ENCODE measurements at regions not wholly inside any gene's neighbourhood (a gene's known extent, or its start where the extent isn't known, plus 50 kb on each side); places are given as distances from the start of the nearest gene placed in this dataset.
A peak's percentile ranks its signal among the peaks of the same experiment; 100 is the strongest.
"Not testable (repeated sequence)": the region's sequence is repeated elsewhere in the genome, so short reads cannot be mapped to it uniquely, and the experiment has no call there.

DNA sequence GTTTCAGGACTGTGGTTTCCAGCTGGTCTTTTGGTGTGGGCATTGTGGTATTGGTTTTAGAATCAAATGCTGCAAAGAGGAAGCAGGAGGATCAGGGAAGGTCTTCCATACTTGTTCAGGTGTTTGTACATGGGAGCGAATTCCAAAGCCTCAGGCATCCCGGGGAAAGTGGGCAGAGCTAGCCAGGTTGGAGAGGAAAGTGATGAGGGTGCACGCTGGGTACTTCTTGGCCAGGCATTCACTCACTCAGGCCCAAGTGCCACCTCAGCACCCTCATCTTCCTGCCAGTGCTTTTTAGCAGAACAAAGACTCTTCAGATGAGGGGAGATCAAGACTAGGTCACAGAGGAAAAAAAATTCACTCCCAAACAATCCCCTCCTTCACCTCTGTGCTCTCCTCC, 241.1 kb upstream of the TBX18 start:
- no peak for DNase-seq

DNA sequence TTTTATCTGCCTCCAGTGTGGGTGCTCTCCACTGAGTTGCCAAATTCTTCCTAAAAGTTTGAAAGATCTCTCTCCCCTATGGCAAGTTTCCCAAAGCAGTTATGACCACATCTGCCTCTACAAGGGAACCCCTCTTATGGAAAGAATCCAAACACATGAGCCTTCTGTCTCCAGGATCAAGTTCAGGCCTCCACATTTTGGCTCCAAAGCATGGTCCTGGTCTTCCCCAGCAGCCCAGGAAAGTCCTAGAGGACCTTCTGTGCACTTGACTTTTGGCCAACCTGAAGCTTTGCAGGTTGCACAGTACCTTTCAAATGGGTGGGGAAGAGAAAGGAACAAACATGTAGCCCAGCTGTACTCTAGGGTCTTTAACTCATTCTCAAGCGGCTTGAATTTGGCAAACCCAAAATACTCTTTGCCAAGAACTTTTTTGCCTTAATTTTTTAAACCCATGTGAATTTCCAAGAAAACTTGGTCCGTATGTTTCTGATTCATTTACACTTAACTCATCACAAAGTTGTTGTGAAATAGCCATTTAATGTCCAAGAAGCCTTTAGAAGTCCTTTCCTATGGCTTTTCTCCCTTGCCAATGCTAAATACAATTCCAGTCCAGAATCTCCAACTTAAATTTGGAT, 240.1 kb upstream of the TBX18 start:
- DNase-seq = no peak

- no peak for DNase-seq
These were observed 238.4 kb upstream of the TBX18 start for GRCh38 chr6:85002847-85003246.

GRCh38 chr6:85000001-85000400, 235.6 kb upstream of the TBX18 start:
- no peak for DNase-seq

DNA sequence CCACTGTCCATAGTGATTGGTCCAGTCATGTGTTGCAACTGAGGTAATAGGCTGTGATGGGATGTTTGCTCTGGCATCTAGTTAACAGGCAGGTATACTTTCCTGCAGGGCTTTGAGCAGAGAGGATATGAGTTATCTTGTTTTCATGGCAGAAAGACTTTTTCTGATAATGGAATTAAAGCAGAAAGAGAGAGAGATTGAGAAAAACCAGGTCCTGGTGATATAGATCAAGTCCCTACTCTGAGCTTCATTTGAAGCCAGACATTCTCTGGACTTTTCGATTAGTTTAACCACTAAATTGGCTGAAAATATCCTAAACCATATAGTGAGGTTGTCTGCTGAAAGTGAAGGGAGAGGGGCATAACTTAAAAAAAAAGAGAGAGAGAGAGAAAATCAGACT, 233.8 kb upstream of the TBX18 start:
- DNase-seq = no peak

DNA sequence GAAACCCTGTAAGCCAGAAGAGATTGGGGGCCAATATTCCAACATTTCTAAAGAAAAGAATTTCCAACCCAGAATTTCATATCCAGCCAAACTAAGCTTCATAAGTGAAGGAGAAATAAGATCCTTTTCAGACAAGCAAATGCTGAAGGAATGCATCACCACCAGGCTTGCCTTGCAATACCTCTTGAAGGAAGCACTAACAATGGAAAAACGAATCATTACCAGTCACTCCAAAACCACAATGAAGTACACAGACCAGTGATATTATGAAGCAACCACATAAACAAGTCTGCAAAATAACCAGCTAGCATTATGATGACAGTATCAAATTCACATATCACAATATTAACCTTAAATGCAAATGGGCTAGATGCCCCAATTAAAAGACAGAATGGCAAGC, 224.4 kb upstream of the TBX18 start:
- DNase-seq = not testable (repeated sequence)

DNA sequence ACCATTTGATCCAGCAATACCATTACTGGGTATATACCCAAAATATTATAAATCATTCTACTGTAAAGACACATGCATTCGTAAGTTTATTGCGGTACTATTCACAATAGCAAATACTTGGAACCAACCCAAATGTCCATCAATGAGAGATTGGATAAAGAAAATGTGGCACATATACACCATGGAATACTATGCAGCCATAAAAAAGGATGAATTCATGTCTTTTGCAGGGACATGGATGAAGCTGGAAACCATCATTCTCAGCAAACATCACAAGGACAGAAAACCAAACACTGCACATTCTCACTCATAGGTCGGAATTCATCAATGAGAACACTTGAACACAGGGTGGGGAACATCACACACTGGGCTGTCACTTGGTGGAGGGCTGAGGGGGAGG, 221.1 kb upstream of the TBX18 start:
- not testable (repeated sequence) for DNase-seq

GRCh38 chr6:84979541-84979940, 215.1 kb upstream of the TBX18 start:
- no peak for DNase-seq

DNA sequence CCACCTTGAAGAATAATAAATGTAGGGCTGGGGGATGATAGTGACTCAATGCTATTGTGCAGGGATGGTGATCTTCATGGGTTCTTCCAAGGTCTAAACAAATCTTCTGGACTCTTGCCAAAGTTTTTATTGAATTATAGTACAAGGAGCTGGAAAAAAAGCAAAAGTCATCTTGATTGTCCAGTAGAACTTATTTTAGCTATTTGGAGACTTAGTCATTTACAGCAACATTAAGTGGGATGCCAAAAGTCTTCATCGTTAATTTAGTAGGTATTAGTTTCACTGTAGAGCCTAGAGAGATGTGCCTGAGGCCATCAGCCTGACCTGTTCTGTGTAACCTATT, 212.9 kb upstream of the TBX18 start:
- DNase-seq = no peak

DNA sequence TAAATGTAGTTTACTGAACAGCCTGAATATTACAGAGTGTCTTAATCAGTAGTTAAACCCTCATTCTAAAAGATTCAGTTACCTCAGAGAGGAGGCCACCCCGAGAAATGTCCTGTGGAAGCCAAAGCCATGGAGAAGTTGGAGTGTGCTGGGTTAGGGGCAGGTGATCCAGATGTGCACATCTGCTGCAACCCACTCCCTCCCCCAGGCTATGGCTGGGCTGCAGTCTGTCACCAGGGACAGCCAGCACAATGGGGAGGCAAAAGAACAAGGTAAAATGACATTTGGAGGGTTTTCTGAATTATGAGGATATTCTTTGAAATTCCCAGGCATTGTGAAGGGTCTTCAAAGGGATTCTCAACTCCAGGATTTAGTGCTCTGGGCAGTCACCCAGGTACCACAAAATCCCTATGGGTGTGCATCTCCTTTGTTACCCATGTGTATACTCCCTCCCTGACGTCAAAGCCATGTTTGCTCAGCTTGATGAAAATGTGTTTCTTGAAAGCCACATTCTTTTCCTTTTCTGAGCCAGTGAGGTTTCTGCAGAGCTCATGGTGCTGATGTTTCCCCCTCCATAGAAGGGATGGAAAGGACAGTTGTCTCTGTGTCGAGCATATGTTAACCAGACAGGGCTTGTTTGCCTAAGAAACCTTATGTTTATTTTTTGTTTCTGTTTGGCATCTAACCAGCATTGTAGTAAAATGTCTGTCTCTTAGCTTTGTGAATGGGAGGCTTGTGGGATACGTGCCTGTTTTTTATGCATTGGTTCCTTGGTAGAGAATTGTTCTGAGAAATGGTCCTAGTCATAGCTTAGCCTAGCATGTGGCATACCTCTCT, 212.3 kb upstream of the TBX18 start:
- no peak for DNase-seq

DNA sequence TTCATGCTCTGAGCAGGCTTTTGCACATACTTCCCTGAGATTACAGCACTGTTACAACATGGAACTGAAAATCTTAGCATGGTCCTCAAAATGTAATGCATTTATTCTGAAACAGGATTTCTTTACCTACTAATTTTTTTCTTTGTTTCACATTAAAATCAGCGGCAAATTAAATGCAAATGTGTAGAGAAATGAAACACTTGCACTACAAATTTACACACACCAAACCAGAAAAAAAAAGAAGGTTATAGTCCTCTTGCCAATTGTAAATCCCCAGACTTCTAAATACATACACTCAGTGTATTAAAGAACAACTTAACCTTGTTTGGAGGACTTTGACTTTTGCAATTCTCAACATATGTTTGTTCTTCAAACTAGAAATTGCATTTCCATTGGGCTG, 210.9 kb upstream of the TBX18 start:
- DNase-seq = no peak

DNA sequence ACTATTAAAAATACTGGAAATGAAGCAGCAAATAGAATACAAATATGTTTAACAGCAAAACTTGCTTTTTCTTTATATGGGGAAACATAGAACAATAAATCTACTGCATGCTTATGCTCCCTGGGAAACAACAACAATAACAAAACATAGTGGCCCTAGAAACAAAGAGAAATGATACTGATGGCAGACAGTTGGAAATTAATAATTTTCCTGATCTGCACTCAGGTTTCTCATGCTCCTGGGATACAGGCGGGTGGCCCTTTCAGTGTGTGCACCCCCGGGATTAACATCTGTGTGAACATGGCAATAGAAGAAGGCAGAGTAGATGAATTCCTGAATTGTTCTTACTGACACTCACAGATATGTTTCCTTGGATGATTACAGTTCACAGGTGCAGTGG, 209.2 kb upstream of the TBX18 start:
- DNase-seq = no peak

GRCh38 chr6:84967965-84968364, 203.6 kb upstream of the TBX18 start:
- DNase-seq = no peak

DNA sequence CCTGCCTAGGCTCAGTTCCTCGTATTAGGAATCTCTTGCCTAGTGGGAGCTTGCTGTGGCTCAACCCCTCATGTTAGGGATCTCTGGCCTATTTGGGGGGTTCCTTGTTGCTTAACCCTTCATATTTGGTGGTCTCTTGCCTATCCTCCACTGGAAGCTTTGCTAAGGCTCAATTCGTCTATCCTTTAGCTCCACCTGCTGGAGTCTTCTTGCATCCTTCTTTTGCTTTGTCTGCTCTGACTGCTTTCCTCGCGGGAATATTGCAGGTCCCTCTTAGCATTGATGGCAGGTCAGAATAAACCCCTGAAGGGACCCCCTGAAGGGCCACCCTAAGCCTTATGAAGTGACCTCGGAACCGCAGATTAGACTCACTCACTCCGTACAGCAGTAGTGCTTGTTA, 203.0 kb upstream of the TBX18 start:
- DNase-seq = peak; percentile 11

- DNase-seq = no peak
These were observed 188.8 kb upstream of the TBX18 start for GRCh38 chr6:84953111-84953755.

DNA sequence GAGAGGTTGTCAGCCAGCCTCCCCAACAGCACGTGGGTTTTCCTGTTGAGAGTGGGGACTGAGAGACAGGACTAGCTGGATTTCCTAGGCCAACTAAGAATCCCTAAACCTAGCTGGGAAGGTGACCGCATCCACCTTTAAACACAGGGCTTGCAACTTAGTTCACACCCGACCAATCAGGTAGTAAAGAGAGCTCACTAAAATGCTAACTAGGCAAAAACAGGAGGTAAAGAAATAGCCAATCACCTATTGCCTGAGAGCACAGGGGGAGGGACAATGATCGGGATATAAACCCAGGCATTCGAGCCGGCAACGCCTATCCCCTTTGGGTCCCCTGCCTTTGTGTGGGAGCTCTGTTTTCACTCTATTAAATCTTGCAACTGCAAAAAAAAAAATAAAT, 180.5 kb upstream of the TBX18 start:
- not testable (repeated sequence) for DNase-seq

- DNase-seq = no peak
These were observed 179.5 kb upstream of the TBX18 start for GRCh38 chr6:84943905-84944304.

DNA sequence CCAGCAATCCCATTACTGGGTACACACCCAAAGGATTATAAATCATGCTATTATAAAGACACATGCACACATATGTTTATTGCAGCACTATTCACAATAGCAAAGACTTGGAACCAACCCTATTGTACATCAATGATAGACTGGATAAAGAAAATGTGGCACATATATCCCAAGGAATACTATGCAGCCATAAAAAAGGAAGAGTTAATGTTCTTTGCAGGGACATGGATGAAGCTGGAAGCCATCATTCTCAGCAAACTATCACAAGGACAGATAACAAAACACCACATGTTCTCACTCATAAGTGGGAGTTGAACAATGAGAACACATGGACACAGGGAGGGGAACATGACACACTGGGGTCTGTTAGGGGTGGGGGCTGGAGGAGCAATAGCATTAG, 177.2 kb upstream of the TBX18 start:
- DNase-seq = not testable (repeated sequence)

- DNase-seq = no peak
These were observed 164.8 kb upstream of the TBX18 start for GRCh38 chr6:84929212-84929611.

DNA sequence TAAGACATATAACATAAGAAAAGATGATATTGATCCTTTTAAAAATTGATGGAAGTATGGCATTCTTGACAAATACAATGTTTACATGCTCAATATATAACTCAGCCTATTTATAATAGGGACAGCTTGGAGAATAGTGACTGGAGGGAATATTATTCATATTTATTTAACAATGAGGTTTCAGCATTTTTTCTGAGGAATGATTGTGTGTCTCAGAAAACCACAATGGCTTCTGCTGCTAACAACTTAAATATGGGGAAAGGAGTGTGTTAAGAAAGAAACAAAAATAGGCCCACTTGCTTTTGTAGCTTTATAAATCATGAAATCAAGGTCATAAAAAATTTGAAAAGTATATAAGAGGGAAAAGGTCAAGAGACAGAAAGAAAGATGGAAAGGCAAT, 163.2 kb upstream of the TBX18 start:
- no peak for DNase-seq

- no peak for DNase-seq
These were observed 162.1 kb upstream of the TBX18 start for GRCh38 chr6:84926189-84927155.

GRCh38 chr6:84921891-84922290, 157.5 kb upstream of the TBX18 start:
- DNase-seq = no peak

DNA sequence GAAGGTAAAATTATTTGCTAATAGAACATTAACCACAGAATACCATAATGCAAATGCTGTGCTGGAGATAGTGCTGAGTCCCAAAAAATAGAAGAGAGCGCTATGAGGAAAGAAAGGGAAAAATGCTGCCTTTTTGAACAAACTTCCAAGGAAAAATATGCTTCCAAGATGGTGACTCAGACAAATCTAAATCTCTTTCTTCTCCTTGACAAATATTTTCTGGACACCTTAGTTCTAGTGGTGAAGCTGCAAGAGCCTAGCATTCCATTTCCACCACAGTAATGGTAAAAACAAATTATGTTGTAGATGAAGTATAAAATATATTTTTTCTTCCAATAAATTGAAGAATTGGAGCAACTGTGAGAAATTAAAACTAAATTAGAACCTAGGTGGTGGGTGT, 155.6 kb upstream of the TBX18 start:
- no peak for DNase-seq

Data from hematopoietic multipotent progenitor cell treated with erythropoietin and hydrocortisone succinate and interleukin-3 and kit ligand, for 8 days (in vitro differentiated cells).